Stimulated activated memory B cell treated with anti-CD40 and anti-IgM and Interleukin-4, amounts not matched to agents 10 μg/mL and 1 μg/mL and 100 μg/mL, for 72 hours (primary cell): ENCODE measurements at regions not wholly inside any gene's neighbourhood (a gene's known extent, or its start where the extent isn't known, plus 50 kb on each side); places are given as distances from the start of the nearest gene placed in this dataset.
A peak's percentile ranks its signal among the peaks of the same experiment; 100 is the strongest.
"Not testable (repeated sequence)": the region's sequence is repeated elsewhere in the genome, so short reads cannot be mapped to it uniquely, and the experiment has no call there.

Experiments used
- ATAC-seq: fragments of 150-1000 bp; cut with Tn5 transposase; 2 replicates; pipeline ENCODE4 v1.10.0; 2021
- H3K27ac Mint-ChIP-seq: one replicate; pipeline ENCODE4 v1.8.0; 2022; ENCODE audit warnings: mild to moderate bottlenecking, mixed read lengths
- H3K27me3 Mint-ChIP-seq: one replicate; pipeline ENCODE4 v1.8.0; 2022; ENCODE audit warnings: mixed read lengths
- H3K36me3 Mint-ChIP-seq: one replicate; pipeline ENCODE4 v1.8.0; 2022; ENCODE audit warnings: mixed read lengths
- H3K4me1 Mint-ChIP-seq: one replicate; pipeline ENCODE4 v1.8.0; 2022; ENCODE audit warnings: mixed read lengths
- H3K4me3 Mint-ChIP-seq: one replicate; pipeline ENCODE4 v1.8.0; 2022; ENCODE audit warnings: mild to moderate bottlenecking, moderate library complexity, mixed read lengths
- H3K9me3 Mint-ChIP-seq: one replicate; pipeline ENCODE4 v1.8.0; 2022; ENCODE audit warnings: mixed read lengths

- Mint-ChIP-seq H3K9me3 (no peaks in the 10 kb centered on the region), H3K4me1 (no peaks in the 10 kb centered on the region), H3K27ac (no peak overlapping the region), H3K36me3 (no peaks in the 10 kb centered on the region), H3K27me3 (no peaks in the 10 kb centered on the region), H3K4me3 (no peak overlapping the region)
- no peak for ATAC-seq
Measured at GRCh38 chr18:71105078-71105819, 816.4 kb downstream of the SOCS6 start.

- H3K4me1 Mint-ChIP-seq = no peaks in the 10 kb centered on the region
- ATAC-seq = no peak
- no peaks in the 10 kb centered on the region for H3K27me3 Mint-ChIP-seq
- H3K9me3 Mint-ChIP-seq = no peaks in the 10 kb centered on the region
- H3K4me3 Mint-ChIP-seq = no peak overlapping the region
- H3K36me3 Mint-ChIP-seq = no peaks in the 10 kb centered on the region
- no peak overlapping the region for H3K27ac Mint-ChIP-seq
Measured at GRCh38 chr18:71079606-71080005, 790.8 kb downstream of the SOCS6 start.

GRCh38 chr18:71077451-71077850, 788.6 kb downstream of the SOCS6 start:
- Mint-ChIP-seq H3K9me3 (no peaks in the 10 kb centered on the region), H3K4me1 (no peaks in the 10 kb centered on the region), H3K4me3 (no peak overlapping the region), H3K27me3 (no peaks in the 10 kb centered on the region), H3K36me3 (no peaks in the 10 kb centered on the region), H3K27ac (no peak overlapping the region)
- ATAC-seq = no peak

GRCh38 chr18:71075147-71075546, 786.3 kb downstream of the SOCS6 start:
- Mint-ChIP-seq H3K4me1 (no peaks in the 10 kb centered on the region), H3K27me3 (no peaks in the 10 kb centered on the region), H3K9me3 (no peaks in the 10 kb centered on the region), H3K27ac (no peak overlapping the region), H3K36me3 (no peaks in the 10 kb centered on the region), H3K4me3 (no peak overlapping the region)
- ATAC-seq = no peak

GRCh38 chr18:71068338-71068737, 779.5 kb downstream of the SOCS6 start:
- ATAC-seq = no peak
- no peaks in the 10 kb centered on the region for H3K4me1 Mint-ChIP-seq
- no peaks in the 10 kb centered on the region for H3K9me3 Mint-ChIP-seq
- H3K27me3 Mint-ChIP-seq = no peaks in the 10 kb centered on the region
- no peaks in the 10 kb centered on the region for H3K36me3 Mint-ChIP-seq
- no peak overlapping the region for H3K27ac Mint-ChIP-seq
- H3K4me3 Mint-ChIP-seq = no peak overlapping the region

- Mint-ChIP-seq H3K27me3 (no peaks in the 10 kb centered on the region), H3K4me1 (no peaks in the 10 kb centered on the region), H3K27ac (no peak overlapping the region), H3K36me3 (no peaks in the 10 kb centered on the region), H3K9me3 (no peaks in the 10 kb centered on the region), H3K4me3 (no peak overlapping the region)
- ATAC-seq = no peak
Measured at GRCh38 chr18:71049893-71050292, 761.0 kb downstream of the SOCS6 start.

- H3K36me3 Mint-ChIP-seq = no peaks in the 10 kb centered on the region
- H3K4me3 Mint-ChIP-seq = no peak overlapping the region
- no peak overlapping the region for H3K27ac Mint-ChIP-seq
- H3K4me1 Mint-ChIP-seq = no peaks in the 10 kb centered on the region
- ATAC-seq = no peak
- H3K9me3 Mint-ChIP-seq = no peaks in the 10 kb centered on the region
- no peaks in the 10 kb centered on the region for H3K27me3 Mint-ChIP-seq
Measured at GRCh38 chr18:71047882-71048281, 759.0 kb downstream of the SOCS6 start.

GRCh38 chr18:71045331-71046065, 756.7 kb downstream of the SOCS6 start:
- H3K4me1 Mint-ChIP-seq = no peaks in the 10 kb centered on the region

GRCh38 chr18:71040161-71040560, 751.3 kb downstream of the SOCS6 start:
- Mint-ChIP-seq H3K4me1 (no peaks in the 10 kb centered on the region), H3K36me3 (no peaks in the 10 kb centered on the region), H3K27ac (no peak overlapping the region), H3K9me3 (no peaks in the 10 kb centered on the region), H3K27me3 (no peaks in the 10 kb centered on the region), H3K4me3 (no peak overlapping the region)
- no peak for ATAC-seq

More at GRCh38 chr18:71045331-71046065, 756.7 kb downstream of the SOCS6 start:
- Mint-ChIP-seq H3K27ac (no peak overlapping the region), H3K36me3 (no peaks in the 10 kb centered on the region), H3K9me3 (no peaks in the 10 kb centered on the region), H3K4me3 (no peak overlapping the region), H3K27me3 (no peaks in the 10 kb centered on the region)
- ATAC-seq = no peak

GRCh38 chr18:71038196-71038595, 749.4 kb downstream of the SOCS6 start:
- Mint-ChIP-seq H3K27ac (no peak overlapping the region), H3K4me1 (no peaks in the 10 kb centered on the region), H3K9me3 (no peaks in the 10 kb centered on the region), H3K27me3 (no peaks in the 10 kb centered on the region), H3K4me3 (no peak overlapping the region), H3K36me3 (no peaks in the 10 kb centered on the region)
- no peak for ATAC-seq

- Mint-ChIP-seq H3K9me3 (no peaks in the 10 kb centered on the region), H3K27ac (no peak overlapping the region), H3K27me3 (no peaks in the 10 kb centered on the region), H3K4me3 (no peak overlapping the region), H3K4me1 (no peaks in the 10 kb centered on the region), H3K36me3 (no peaks in the 10 kb centered on the region)
- ATAC-seq = no peak
Measured at GRCh38 chr18:71036783-71037182, 747.9 kb downstream of the SOCS6 start.

GRCh38 chr18:71031296-71032191, 742.7 kb downstream of the SOCS6 start:
- not testable (repeated sequence) for H3K27ac Mint-ChIP-seq, H3K27me3 Mint-ChIP-seq, H3K4me3 Mint-ChIP-seq, H3K9me3 Mint-ChIP-seq, H3K36me3 Mint-ChIP-seq, H3K4me1 Mint-ChIP-seq
- peak; percentile 34 for ATAC-seq

GRCh38 chr18:71030085-71030484, 741.2 kb downstream of the SOCS6 start:
- not testable (repeated sequence) for H3K27ac Mint-ChIP-seq, H3K9me3 Mint-ChIP-seq, H3K4me1 Mint-ChIP-seq, H3K36me3 Mint-ChIP-seq, H3K4me3 Mint-ChIP-seq, ATAC-seq, H3K27me3 Mint-ChIP-seq

- ATAC-seq = no peak
- no peaks in the 10 kb centered on the region for H3K36me3 Mint-ChIP-seq
- no peak overlapping the region for H3K27ac Mint-ChIP-seq
- H3K27me3 Mint-ChIP-seq = no peaks in the 10 kb centered on the region
- H3K4me3 Mint-ChIP-seq = no peak overlapping the region
- no peaks in the 10 kb centered on the region for H3K4me1 Mint-ChIP-seq
- H3K9me3 Mint-ChIP-seq = peaks cover 7% of the 10 kb centered on the region
Measured at GRCh38 chr18:71028285-71028762, 739.5 kb downstream of the SOCS6 start.

- Mint-ChIP-seq H3K36me3 (no peaks in the 10 kb centered on the region), H3K9me3 (peaks cover 7% of the 10 kb centered on the region), H3K4me3 (no peak overlapping the region), H3K4me1 (no peaks in the 10 kb centered on the region), H3K27ac (no peak overlapping the region), H3K27me3 (no peaks in the 10 kb centered on the region)
- no peak for ATAC-seq
Measured at GRCh38 chr18:71027531-71027930, 738.7 kb downstream of the SOCS6 start.
